ENCODE measurements at regions not wholly inside any gene's neighbourhood (a gene's known extent, or its start where the extent isn't known, plus 50 kb on each side); places are given as distances from the start of the nearest gene placed in this dataset.
"Not testable (repeated sequence)": the region's sequence is repeated elsewhere in the genome, so short reads cannot be mapped to it uniquely, and the experiment has no call there.

- not testable (repeated sequence) for DNase-seq
Measured at GRCh38 chr2:16089491-16089890, 149.1 kb downstream of the MYCN start.

DNA sequence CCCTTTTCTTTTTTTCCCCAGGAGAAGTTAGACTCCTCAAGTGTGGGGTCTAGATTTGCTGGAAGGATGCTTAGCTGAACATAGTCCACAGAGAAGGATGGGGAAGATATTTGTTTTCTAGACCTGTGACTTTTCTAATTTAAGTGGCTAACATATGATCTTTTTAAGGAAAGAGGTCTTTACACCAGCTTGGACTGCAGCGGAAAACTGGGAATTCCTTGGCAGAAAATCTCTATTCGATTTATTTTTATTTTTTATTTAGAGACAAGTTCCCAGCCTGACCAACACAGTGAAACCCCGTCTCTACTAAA lies 148.4 kb downstream of the MYCN start:
- no peak for DNase-seq

GRCh38 chr2:16088035-16088801 lies 147.9 kb downstream of the MYCN start:
- no peak for DNase-seq

- DNase-seq, result not testable (repeated sequence)
Measured at GRCh38 chr2:16086136-16086535, 145.8 kb downstream of the MYCN start.

GRCh38 chr2:16085073-16085472 lies 144.7 kb downstream of the MYCN start:
- DNase-seq, result no peak

GRCh38 chr2:16084274-16084673 lies 143.9 kb downstream of the MYCN start:
- DNase-seq, result no peak

DNA sequence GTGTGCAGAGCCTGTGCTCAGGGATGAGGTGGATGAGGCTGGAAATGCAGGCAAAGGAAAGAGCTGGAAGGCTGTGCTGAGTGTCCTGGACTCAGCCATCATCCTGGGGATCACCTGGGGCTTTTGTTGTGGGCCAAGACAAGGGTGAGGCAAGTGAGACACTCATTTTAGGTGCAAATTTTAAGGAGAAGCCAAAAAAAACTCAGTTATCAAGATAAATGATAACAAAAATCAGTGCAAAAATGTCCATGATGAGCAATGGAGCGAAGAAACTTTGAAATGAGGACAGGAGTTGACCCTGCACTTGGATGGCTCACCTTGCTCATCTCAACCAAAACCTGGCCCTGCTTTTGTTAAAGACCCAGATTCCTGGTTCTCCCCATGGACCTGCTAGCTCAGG lies 141.9 kb downstream of the MYCN start:
- DNase-seq, result no peak

- DNase-seq, result no peak
Measured at GRCh38 chr2:16081316-16082200, 141.2 kb downstream of the MYCN start.

DNA sequence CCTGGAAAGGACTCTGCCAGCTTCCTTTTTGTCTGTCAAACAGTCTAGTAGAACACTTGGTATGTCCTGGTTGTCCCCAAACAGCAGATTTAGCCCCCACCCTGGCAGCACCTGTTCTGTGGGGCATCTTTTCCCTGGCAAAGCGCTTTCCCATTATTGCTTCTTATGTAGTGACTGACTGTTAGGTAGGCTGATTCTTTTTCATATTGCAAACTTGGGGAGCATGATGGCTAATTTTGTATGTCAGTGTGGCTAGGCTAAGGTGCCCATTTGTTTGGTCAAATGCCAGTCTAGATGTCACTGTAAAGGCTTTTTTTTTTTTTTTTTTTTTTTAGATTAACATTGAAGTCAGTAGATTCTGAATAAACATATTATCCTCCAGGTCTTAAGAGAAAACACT lies 140.2 kb downstream of the MYCN start:
- DNase-seq, result no peak

GRCh38 chr2:16080071-16080470 lies 139.7 kb downstream of the MYCN start:
- no peak for DNase-seq

- no peak for DNase-seq
Measured at GRCh38 chr2:16079637-16080036, 139.3 kb downstream of the MYCN start.

DNA sequence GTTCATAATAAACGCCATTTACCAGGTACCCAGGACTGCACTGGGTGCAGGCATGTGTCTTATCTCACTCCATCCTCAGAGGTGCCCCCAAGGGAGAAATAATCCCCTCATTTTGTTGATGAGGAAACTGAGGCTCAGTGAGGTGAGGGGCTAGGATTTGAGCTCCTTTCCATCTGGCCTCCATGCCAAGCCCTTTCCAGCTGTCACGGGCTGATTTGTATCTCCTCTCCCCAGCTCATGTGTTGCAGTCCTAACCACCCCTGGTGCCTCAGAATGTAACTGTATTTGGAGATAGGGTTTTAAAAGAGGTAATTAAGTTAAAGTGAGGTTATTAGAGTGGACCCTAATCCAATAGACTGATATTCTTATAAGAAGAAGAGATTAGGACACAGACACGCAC lies 137.3 kb downstream of the MYCN start:
- DNase-seq, result no peak

GRCh38 chr2:16076911-16077310 lies 136.6 kb downstream of the MYCN start:
- no peak for DNase-seq

DNA sequence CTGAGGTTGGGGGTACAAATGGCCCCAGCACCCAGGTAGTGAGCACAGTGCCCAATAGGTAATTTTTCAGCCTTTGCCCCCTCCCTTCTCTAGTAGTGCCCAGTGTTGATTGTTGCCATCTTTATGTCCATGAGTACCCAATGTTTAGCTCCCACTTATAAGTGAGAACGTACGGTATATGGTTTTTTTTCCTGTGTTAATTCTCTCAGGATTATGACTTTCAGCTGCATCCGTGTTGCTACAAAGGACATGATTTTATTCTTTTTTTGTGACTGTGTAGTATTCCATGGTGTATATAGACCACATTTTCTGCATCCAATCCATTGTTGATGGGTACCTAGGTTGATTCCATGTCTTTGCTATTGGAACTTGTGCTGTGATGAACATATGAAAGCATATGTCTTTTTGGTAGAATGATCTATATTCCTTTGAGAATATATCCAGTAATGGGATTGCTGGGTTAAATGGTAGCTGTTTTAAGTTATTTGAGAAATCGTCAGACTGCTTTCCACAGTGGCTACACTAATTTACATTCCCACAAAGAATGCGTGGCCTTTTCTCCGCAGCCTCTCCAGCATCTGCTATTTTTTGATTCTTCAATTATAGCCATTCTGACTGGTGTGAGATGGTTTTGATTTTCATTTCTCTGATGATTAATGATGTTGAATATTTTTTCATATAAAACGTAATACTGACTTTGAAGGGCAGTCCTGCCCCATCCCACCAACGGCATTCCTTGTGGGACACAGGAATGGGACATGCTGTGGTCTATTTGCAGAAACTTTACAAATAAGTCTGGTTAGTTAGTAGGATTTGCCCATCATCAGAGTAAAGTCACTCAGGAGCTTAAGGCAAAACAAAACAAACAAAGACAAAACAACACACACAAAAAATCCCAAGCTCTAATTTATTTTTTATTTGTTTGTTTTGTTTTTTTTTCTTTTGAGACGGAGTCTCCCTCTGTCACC lies 135.0 kb downstream of the MYCN start:
- DNase-seq, result no peak

DNA sequence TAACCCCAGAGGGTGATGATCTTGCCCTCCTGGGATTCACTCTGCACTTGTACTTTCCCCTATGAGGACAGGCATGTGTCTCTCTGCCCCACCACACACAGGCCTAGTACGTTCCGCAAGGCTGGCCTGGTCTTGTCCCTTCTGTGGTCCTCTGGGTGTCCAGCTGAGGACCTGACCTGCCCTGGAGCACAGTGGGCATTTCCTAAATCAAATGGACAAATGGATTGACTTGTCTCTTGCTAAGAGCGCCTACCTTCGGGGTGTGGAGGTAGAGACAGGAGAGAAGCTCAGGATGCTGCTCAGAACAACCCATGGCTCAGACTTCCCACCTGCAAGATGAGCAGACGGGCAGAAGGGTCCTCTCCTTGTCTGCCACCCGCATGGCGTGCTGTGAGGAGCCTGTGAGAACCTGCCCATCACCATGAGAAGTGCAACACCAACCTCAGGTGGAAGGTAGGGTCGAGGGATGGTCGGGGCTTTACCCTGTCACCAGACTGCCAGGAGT lies 133.6 kb downstream of the MYCN start:
- no peak for DNase-seq

DNA sequence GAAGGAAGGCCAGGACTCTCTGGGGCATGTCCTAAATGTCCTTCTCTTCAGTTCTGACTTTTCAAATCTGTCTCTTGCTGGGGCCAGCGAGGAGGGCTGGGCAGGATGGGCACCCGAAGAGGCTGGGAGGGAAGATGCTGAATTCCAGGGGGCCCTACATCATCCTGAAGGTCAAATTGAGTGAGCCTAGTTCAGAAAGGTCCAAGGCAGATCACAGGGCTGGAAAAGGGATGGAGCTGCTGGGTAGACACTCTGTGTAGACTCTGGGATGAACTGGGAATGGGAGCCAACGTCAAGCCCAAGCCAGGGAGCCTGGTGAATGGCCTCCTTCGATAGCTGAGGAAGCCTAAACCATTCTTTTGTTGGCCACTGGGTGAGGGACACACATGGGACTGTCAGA lies 133.1 kb downstream of the MYCN start:
- DNase-seq, result no peak

DNA sequence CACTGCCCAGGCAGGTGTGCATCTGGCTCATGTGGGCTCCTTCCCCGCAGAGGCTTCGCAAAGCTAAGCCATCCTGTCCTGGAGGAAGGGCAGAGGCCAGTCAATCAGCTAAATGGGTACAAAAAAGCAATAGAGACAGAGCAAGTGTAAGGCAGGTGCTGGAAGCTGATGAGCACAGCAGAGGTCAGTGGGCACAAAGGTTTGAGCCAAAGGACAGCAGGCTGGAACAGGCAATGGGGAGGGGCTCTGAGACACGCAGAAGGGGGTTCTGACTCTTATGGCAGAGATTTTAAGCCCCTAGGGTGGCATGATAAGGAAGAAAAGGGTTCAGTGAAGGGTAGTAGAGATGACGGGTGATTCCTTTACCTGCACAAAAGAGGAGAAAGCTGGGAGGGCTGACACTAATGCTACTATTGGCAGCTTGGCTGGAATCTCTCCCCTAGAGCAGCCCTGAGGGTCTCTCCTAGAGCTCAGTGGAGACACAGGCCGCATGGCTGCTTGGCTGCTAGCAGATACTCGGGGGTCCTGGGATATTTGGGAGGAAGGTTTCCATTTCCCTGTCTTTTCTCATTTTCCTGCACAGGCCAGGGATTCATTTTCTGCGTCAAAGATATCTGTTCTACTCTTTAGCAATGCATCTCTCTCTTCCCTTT lies 132.4 kb downstream of the MYCN start:
- DNase-seq, result no peak

DNA sequence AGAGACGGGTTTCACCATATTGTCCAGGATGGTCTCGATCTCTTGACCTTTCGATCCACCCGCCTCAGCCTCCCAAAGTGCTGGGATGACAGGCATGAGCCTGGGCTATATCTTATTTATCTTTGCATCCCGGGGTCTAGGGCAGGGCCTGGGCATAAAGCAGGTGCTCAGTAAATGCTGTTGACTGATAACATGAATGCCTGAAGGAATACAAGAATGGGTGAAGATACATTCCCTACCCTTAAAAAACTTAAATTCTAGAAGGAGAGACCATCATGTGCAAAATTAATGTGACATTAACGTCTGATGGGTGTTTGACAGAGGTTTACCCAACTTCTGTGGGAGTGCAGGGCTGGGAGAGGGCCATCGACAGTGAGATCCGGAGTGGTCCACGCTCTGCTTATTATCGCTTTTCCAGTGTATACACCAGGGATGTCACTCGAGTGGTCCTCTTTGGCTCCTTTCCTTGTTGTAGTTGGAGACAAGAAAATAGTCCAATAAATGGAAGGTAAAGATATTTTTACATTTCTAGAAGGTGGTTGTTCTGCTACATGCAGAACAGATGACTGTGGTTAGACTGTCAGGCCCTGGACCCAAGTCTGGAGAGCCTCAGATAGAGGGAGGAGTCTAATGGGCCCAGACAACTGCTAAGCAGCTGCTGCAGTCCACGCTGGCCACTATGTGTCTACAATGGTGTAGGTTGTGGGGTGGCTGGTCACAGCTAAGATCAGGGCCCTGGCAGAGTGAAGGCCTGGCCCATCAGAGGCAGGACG lies 131.7 kb downstream of the MYCN start:
- DNase-seq, result no peak

DNA sequence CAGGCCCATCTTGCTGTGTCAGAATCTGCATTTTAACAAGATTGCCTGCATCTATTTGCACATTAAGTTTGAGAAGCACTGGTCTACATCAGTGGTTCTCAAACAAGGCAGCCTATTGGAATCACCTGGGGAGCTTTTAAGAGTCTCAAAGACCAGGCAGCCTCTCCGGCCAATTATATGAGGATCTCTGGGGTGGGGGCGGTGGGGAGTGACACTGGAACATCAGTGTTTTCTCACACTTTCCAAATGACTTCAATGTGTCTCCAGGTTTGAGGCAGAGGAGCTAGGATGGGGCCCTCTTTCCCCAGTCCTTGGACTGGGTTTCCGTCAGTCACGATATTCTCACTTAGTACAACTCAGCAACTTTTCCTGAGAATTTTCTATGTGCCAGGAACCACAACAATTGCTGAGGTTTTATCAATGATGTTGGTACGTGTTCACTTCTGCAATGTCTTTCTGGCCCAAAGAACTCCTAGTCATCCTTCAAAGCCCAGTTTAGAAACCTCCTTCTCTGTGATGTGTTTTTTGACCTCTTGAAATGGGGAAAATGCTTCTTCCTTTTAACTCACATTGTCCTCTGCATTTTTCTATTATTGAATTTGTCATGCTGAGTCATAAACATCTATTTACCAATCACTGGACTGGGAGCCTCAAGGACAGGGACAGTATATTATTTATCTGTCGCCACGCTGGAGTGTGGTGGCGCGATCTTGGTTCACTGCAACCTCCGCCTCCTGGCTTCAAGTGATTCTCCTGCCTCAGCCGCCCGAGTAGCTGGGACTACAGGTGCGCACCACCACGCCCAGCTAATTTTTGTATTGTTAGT lies 130.9 kb downstream of the MYCN start:
- no peak for DNase-seq

DNA sequence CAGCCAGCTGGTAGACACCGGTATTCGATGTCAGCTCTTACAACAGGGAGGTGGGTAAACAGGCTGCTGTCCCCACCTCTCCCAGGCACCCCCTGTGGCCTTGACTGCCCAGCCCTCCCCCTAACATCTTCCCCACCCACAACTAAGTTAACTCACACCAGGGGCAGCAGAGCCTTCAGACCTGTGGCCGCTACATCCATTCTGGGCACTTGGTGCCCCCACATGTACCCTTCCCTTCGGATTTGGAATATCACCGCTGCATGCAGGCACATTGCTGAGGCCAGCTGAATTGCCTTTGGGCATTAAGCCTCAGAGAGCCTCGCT lies 130.3 kb downstream of the MYCN start:
- no peak for DNase-seq
